Rectal smooth muscle tissue (tissue), 1 donor: ENCODE measurements at regions not wholly inside any gene's neighbourhood (a gene's known extent, or its start where the extent isn't known, plus 50 kb on each side); places are given as distances from the start of the nearest gene placed in this dataset.

ENCODE experiments used
- H3K27ac ChIP-seq: one replicate; pipeline ENCODE4 v1.7.0; 2013; ENCODE audit warnings: low read depth, low read length, inconsistent platforms
- H3K27me3 ChIP-seq: one replicate; pipeline ENCODE4 v1.7.0; 2013; ENCODE audit warnings: low read length; ENCODE audit not compliant: control insufficient read depth, insufficient read depth
- H3K36me3 ChIP-seq: one replicate; pipeline ENCODE4 v1.7.0; 2013; ENCODE audit warnings: low read length; ENCODE audit not compliant: control insufficient read depth, insufficient read depth
- H3K4me1 ChIP-seq: one replicate; pipeline ENCODE4 v1.7.0; 2013; ENCODE audit warnings: low read length; ENCODE audit not compliant: control insufficient read depth, insufficient read depth
- H3K4me3 ChIP-seq: one replicate; pipeline ENCODE4 v1.7.0; 2013; ENCODE audit warnings: low read length
- H3K9ac ChIP-seq: one replicate; pipeline ENCODE4 v1.7.0; 2013; ENCODE audit warnings: low read length

- Histone ChIP-seq H3K27ac (no peak overlapping the region), H3K36me3 (no peaks in the 10 kb centered on the region), H3K4me3 (no peak overlapping the region), H3K27me3 (no peaks in the 10 kb centered on the region), H3K4me1 (no peaks in the 10 kb centered on the region), H3K9ac (no peak overlapping the region)
These were observed 204.2 kb downstream of the PDCD6IP start for GRCh38 chr3:34002569-34003100.

DNA sequence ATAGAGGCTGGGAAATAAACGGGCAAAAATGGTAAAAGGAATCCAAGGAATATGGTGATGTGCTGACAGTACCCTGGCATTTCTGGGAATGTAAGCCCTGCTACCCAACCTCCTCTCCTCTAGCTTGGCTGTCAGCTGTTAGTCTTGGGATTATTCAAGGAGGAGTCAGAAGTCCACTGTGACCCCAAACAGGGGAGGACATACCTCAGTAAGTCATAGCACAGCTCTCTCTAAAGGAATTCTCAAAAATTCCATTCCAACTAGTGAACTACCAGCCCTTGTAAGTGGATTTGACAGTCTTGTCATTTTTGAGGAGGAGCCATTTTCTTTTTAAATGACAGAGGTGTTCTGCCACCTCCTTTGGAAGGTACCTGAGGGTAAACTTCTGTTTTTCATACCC lies 207.5 kb downstream of the PDCD6IP start:
- no peak overlapping the region for H3K4me3 ChIP-seq
- H3K27me3 ChIP-seq = no peaks in the 10 kb centered on the region
- no peaks in the 10 kb centered on the region for H3K36me3 ChIP-seq
- H3K4me1 ChIP-seq = no peaks in the 10 kb centered on the region
- H3K9ac ChIP-seq = no peak overlapping the region
- H3K27ac ChIP-seq = no peak overlapping the region

GRCh38 chr3:34008191-34008590 lies 209.8 kb downstream of the PDCD6IP start:
- no peaks in the 10 kb centered on the region for H3K4me1 ChIP-seq
- H3K36me3 ChIP-seq = no peaks in the 10 kb centered on the region
- H3K9ac ChIP-seq = no peak overlapping the region
- no peak overlapping the region for H3K4me3 ChIP-seq
- H3K27me3 ChIP-seq = no peaks in the 10 kb centered on the region
- no peak overlapping the region for H3K27ac ChIP-seq

GRCh38 chr3:34008836-34009809 lies 210.7 kb downstream of the PDCD6IP start:
- H3K9ac ChIP-seq = no peak overlapping the region
- H3K27me3 ChIP-seq = no peaks in the 10 kb centered on the region
- H3K4me3 ChIP-seq = no peak overlapping the region
- H3K36me3 ChIP-seq = no peaks in the 10 kb centered on the region
- no peak overlapping the region for H3K27ac ChIP-seq
- H3K4me1 ChIP-seq = no peaks in the 10 kb centered on the region

- Histone ChIP-seq H3K36me3 (no peaks in the 10 kb centered on the region), H3K4me1 (no peaks in the 10 kb centered on the region), H3K9ac (no peak overlapping the region), H3K4me3 (no peak overlapping the region), H3K27me3 (no peaks in the 10 kb centered on the region), H3K27ac (no peak overlapping the region)
These were observed 213.0 kb downstream of the PDCD6IP start for GRCh38 chr3:34011171-34012101.

- H3K4me1 ChIP-seq = no peaks in the 10 kb centered on the region
- no peak overlapping the region for H3K9ac ChIP-seq
- H3K27me3 ChIP-seq = no peaks in the 10 kb centered on the region
- no peak overlapping the region for H3K4me3 ChIP-seq
- no peaks in the 10 kb centered on the region for H3K36me3 ChIP-seq
- no peak overlapping the region for H3K27ac ChIP-seq
These were observed 213.7 kb downstream of the PDCD6IP start for GRCh38 chr3:34012102-34012461.

DNA sequence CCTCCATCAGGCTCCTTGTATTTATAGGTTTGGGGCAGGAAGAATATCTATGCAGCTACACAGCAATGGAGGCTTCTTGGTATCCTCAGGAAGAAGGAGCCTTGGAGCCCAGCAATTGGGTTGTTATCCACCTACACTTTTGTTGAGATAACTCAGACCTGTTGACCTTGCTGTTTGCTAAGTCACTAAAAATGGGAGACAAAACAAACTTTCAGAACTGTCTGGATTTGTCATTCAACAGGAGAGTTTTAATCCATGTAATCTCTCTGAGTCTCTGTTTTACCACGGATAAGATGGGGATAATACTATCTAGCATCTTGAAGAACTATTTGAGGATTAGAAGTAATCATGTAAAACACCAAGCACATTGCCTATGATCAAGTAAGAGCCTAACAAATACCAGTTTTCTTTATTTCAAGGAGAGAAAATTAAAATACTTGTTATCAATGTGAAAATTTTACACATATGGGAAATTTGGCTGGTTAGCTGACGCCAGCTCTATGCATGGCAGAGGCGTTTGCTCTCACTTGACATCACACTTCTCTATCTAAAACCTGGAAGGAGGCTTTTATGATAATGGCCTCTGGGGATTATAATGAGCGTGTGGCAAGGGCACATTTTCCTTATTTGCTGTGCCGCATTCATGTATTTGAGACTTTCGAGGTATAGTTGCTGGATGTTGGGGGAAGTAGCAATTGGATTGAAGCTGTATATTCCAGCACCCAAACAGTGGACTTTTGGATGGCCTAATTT lies 215.6 kb downstream of the PDCD6IP start:
- H3K4me3 ChIP-seq = no peak overlapping the region
- no peak overlapping the region for H3K27ac ChIP-seq
- no peaks in the 10 kb centered on the region for H3K36me3 ChIP-seq
- H3K27me3 ChIP-seq = no peaks in the 10 kb centered on the region
- H3K9ac ChIP-seq = no peak overlapping the region
- H3K4me1 ChIP-seq = no peaks in the 10 kb centered on the region

- H3K4me3 ChIP-seq = no peak overlapping the region
- H3K36me3 ChIP-seq = no peaks in the 10 kb centered on the region
- no peak overlapping the region for H3K27ac ChIP-seq
- H3K4me1 ChIP-seq = no peaks in the 10 kb centered on the region
- H3K9ac ChIP-seq = no peak overlapping the region
- no peaks in the 10 kb centered on the region for H3K27me3 ChIP-seq
These were observed 217.0 kb downstream of the PDCD6IP start for GRCh38 chr3:34015204-34016142.

- H3K27ac ChIP-seq = no peak overlapping the region
- no peaks in the 10 kb centered on the region for H3K36me3 ChIP-seq
- H3K9ac ChIP-seq = no peak overlapping the region
- no peak overlapping the region for H3K4me3 ChIP-seq
- no peaks in the 10 kb centered on the region for H3K27me3 ChIP-seq
- no peaks in the 10 kb centered on the region for H3K4me1 ChIP-seq
These were observed 218.6 kb downstream of the PDCD6IP start for GRCh38 chr3:34016925-34017587.

DNA sequence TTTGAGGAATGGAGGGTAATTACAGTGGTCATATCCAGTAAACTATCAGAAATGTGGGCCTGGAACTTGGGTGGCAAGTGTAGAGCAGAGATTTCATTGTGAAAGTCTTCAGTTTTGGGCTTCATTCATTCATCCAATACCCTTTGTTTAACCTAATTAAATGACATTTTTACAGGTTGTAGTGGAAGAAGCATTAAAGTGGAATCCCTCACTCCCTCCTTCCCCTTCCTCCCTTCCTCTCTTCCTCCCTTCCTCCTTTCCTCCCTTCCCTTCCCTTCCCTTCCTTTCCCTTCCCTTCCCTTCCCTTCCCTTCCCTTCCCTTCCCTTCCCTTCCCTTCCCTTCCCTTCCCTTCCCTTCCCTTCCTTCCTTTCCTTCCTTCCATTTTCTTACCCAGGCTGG lies 219.3 kb downstream of the PDCD6IP start:
- no peaks in the 10 kb centered on the region for H3K4me1 ChIP-seq
- no peaks in the 10 kb centered on the region for H3K27me3 ChIP-seq
- no peak overlapping the region for H3K4me3 ChIP-seq
- H3K9ac ChIP-seq = no peak overlapping the region
- no peak overlapping the region for H3K27ac ChIP-seq
- no peaks in the 10 kb centered on the region for H3K36me3 ChIP-seq

DNA sequence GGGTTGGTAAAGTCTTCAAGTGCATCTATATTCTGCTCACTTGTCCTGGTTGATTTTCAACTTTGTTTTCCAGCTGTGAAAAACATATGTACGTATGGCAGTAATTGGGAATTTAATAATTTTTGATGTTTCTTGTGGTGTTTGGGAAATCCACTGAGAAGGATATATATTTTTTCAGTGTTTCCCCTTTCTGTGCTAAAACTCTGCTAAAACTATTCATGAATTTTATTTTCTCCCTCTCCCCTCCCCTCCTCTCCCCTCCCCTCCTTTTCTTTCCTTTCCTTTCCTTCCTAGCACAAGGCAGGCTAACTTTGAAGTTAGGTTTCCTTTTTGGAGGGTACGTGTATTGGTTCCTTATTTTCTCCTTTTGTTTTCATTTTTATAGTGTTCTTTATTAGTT lies 220.7 kb downstream of the PDCD6IP start:
- Histone ChIP-seq H3K36me3 (no peaks in the 10 kb centered on the region), H3K9ac (no peak overlapping the region), H3K27ac (no peak overlapping the region), H3K27me3 (no peaks in the 10 kb centered on the region), H3K4me1 (no peaks in the 10 kb centered on the region), H3K4me3 (no peak overlapping the region)
